ENCODE measurements at regions not wholly inside any gene's neighbourhood (a gene's known extent, or its start where the extent isn't known, plus 50 kb on each side); places are given as distances from the start of the nearest gene placed in this dataset.

DNA sequence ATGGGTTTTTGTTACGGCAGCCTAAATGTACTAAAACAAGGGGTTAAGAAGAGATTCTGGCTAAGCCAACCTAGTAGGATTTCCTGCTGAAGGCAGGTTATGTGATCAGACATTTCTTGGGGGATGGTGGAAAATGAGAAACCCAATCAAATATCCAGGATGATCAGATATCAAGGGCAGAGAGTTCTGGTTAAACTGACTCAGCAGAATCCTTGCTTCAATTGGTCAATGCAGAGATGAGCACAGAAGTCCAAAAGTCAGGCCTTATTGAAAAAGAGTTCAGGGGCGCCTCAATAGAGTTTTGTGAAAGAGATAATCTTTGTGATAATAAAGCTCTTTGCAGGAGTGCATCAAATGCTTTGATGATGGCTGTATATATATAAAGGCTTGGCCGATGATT is 237.1 kb downstream of the AMY1C start:
- intact Hi-C loops (cut with micrococcal nuclease): no loop called here
- DNase-seq (ENCODE audit: unreplicated experiment): no peak
- POLR2A ChIA-PET: no interaction called here
- H3K4me3 Mint-ChIP-seq (ENCODE audit: unreplicated experiment): no peak overlapping the region
- BruUV-seq (replicated peaks): no TSS peak
- CTCF ChIA-PET: no interaction called here
- peaks cover 9% of the 10 kb centered on the region for H3K9me3 Mint-ChIP-seq (ENCODE audit: unreplicated experiment)
- TF ChIP-seq, protein P1, sequence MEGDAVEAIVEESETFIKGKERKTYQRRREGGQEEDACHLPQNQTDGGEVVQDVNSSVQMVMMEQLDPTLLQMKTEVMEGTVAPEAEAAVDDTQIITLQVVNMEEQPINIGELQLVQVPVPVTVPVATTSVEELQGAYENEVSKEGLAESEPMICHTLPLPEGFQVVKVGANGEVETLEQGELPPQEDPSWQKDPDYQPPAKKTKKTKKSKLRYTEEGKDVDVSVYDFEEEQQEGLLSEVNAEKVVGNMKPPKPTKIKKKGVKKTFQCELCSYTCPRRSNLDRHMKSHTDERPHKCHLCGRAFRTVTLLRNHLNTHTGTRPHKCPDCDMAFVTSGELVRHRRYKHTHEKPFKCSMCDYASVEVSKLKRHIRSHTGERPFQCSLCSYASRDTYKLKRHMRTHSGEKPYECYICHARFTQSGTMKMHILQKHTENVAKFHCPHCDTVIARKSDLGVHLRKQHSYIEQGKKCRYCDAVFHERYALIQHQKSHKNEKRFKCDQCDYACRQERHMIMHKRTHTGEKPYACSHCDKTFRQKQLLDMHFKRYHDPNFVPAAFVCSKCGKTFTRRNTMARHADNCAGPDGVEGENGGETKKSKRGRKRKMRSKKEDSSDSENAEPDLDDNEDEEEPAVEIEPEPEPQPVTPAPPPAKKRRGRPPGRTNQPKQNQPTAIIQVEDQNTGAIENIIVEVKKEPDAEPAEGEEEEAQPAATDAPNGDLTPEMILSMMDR (IDR thresholded peaks at IDR 0.05; ENCODE audit: unreplicated experiment): no peak
- H3K27me3 Mint-ChIP-seq (ENCODE audit: insufficient read depth, unreplicated experiment): peaks cover 28% of the 10 kb centered on the region
- H3K36me3 Mint-ChIP-seq (ENCODE audit: insufficient read depth, unreplicated experiment): no peaks in the 10 kb centered on the region
- no peaks in the 10 kb centered on the region for H3K4me1 Mint-ChIP-seq (ENCODE audit: insufficient read depth, unreplicated experiment)
- H3K27ac Mint-ChIP-seq (ENCODE audit: low read depth, unreplicated experiment): no peak overlapping the region

DNA sequence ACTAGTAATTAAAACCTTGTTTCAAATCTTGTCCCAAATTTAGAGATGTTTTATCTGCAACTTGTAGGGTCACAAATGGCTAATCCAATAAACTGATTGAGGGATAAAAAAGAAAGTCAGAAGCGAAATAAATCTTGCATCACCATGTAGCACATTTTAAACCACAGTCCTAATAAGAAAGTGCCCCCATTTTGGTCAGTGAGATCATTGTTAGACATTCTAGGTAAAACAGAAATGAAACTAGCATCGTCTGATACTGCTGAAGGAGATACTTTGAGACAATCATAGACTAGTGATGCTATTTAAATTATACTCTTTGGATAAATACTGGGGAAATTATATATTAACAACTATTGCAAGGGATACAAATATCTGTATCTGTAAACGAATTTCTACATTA is 247.9 kb downstream of the AMY1C start:
- Mint-ChIP-seq H3K27ac (ENCODE audit: low read depth, unreplicated experiment) (no peak overlapping the region), H3K27me3 (ENCODE audit: insufficient read depth, unreplicated experiment) (peaks cover 34% of the 10 kb centered on the region), H3K4me3 (ENCODE audit: unreplicated experiment) (no peak overlapping the region), H3K36me3 (ENCODE audit: insufficient read depth, unreplicated experiment) (no peaks in the 10 kb centered on the region), H3K9me3 (ENCODE audit: unreplicated experiment) (no peaks in the 10 kb centered on the region), H3K4me1 (ENCODE audit: insufficient read depth, unreplicated experiment) (no peaks in the 10 kb centered on the region)
- ChIA-PET CTCF (no interaction called here), POLR2A (no interaction called here)
- no peak for DNase-seq (ENCODE audit: unreplicated experiment)
- TF ChIP-seq, protein P1 (IDR thresholded peaks at IDR 0.05; ENCODE audit: unreplicated experiment): no peak
- intact Hi-C loops (cut with micrococcal nuclease): no loop called here
- BruUV-seq (replicated peaks): no TSS peak

DNA sequence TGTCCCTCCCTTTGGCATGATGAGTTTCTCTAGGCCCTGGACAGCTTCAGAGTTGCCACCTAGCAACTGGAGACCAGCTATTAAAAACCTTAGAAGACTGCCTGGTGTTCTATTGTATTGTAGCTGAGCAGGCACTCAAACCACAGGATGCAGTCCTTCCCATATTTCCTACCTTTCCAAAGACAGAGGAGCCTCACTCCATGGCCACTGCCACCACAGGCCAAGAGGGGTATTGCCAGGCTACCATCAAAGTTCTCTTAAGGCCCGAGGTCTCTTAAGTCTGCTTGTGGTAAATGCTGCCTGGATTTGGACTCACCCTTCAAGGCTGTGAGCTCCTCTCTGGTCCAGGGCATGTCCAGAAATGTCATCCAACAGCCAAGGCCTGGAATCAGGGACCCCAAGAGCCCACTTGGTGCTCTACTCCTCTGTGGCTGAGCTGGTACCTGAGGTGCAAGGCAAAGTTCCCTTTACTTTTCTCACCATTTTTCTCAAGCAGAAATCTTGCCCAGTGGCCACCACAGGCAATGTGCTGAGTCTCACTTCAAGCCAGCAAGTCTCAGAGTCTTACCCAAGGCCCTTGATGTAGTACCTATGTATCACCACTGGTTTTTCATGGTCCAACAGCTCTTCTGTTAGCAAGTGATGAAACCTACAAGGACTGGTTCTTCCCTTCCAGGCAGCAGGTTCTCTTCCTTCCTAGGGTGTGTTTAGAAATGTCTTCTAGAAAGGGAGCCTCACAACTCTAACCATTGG is 269.4 kb downstream of the AMY1C start:
- Mint-ChIP-seq H3K4me1 (ENCODE audit: insufficient read depth, unreplicated experiment) (no peaks in the 10 kb centered on the region), H3K27ac (ENCODE audit: low read depth, unreplicated experiment) (no peak overlapping the region), H3K4me3 (ENCODE audit: unreplicated experiment) (no peak overlapping the region), H3K9me3 (ENCODE audit: unreplicated experiment) (no peaks in the 10 kb centered on the region), H3K27me3 (ENCODE audit: insufficient read depth, unreplicated experiment) (peaks cover 16% of the 10 kb centered on the region), H3K36me3 (ENCODE audit: insufficient read depth, unreplicated experiment) (no peaks in the 10 kb centered on the region)
- no peak for DNase-seq (ENCODE audit: unreplicated experiment)
- ChIA-PET POLR2A (no interaction called here), CTCF (interaction anchor here (0.7 kb wide), 1 partner anchor 1578 kb away, joined by 4 read pairs; no protein-coding TSS in a partner anchor)
- TF ChIP-seq, protein P1 (IDR thresholded peaks at IDR 0.05; ENCODE audit: unreplicated experiment): no peak
- intact Hi-C loops (cut with micrococcal nuclease): no loop called here
- BruUV-seq (replicated peaks): no TSS peak

DNA sequence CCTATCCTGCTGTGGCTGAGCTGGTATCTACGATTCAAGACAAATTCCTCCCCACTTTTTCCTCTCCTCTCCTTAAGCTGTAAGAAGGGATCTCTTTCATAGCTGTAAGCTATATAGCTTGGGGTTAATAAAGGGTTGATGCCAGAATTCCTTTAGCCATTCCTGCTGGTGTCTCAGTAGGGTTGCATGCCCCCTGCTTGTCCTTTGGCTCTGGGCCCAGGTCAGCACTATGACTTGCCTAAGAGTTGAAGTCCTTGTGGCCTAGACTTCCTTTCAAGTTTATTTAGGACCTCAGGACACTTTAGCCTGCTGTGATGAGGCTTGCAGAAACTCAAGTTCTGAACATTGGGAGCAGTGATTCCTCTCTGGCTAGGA is 270.0 kb downstream of the AMY1C start:
- Mint-ChIP-seq H3K27me3 (ENCODE audit: insufficient read depth, unreplicated experiment) (peaks cover 16% of the 10 kb centered on the region), H3K9me3 (ENCODE audit: unreplicated experiment) (no peaks in the 10 kb centered on the region), H3K4me1 (ENCODE audit: insufficient read depth, unreplicated experiment) (no peaks in the 10 kb centered on the region), H3K27ac (ENCODE audit: low read depth, unreplicated experiment) (no peak overlapping the region), H3K36me3 (ENCODE audit: insufficient read depth, unreplicated experiment) (no peaks in the 10 kb centered on the region), H3K4me3 (ENCODE audit: unreplicated experiment) (no peak overlapping the region)
- CTCF ChIA-PET: interaction anchor here (0.7 kb wide), 1 partner anchor 1577 kb away, joined by 4 read pairs; no protein-coding TSS in a partner anchor
- POLR2A ChIA-PET: no interaction called here
- no peak for DNase-seq (ENCODE audit: unreplicated experiment)
- intact Hi-C loops (cut with micrococcal nuclease): no loop called here
- BruUV-seq (replicated peaks): no TSS peak
- TF ChIP-seq, protein P1 (IDR thresholded peaks at IDR 0.05; ENCODE audit: unreplicated experiment): no peak

Data from MCF 10A (cell line).